Neuronal stem cell (in vitro differentiated cells): ENCODE measurements at regions not wholly inside any gene's neighbourhood (a gene's known extent, or its start where the extent isn't known, plus 50 kb on each side); places are given as distances from the start of the nearest gene placed in this dataset.
"Not testable (repeated sequence)": the region's sequence is repeated elsewhere in the genome, so short reads cannot be mapped to it uniquely, and the experiment has no call there.

ENCODE experiments used
- DNase-seq: peaks from one replicate; pipeline ENCODE4 v3.0.0-alpha.2; 2013; ENCODE audit warnings: low spot score
- H2AFZ ChIP-seq: one replicate; pipeline ENCODE4 v1.6.1; 2013; ENCODE audit warnings: mild to moderate bottlenecking, low read length, inconsistent platforms
- H2AK5ac ChIP-seq: 2 replicates; pipeline ENCODE4 v1.6.1; 2013; ENCODE audit warnings: low read depth, mild to moderate bottlenecking, inconsistent platforms, low read length, moderate library complexity, mixed read lengths
- H2BK120ac ChIP-seq: 2 replicates; pipeline ENCODE4 v1.6.1; 2013; ENCODE audit warnings: low read depth, mild to moderate bottlenecking, inconsistent platforms, low read length, moderate library complexity, mixed read lengths
- H2BK12ac ChIP-seq: one replicate; pipeline ENCODE4 v1.6.1; 2013; ENCODE audit warnings: low read length, inconsistent platforms
- H2BK15ac ChIP-seq: 2 replicates; pipeline ENCODE4 v1.6.1; 2013; ENCODE audit warnings: mild to moderate bottlenecking, low read length, inconsistent platforms, mixed read lengths
- H2BK5ac ChIP-seq: one replicate; pipeline ENCODE4 v1.6.1; 2013; ENCODE audit warnings: inconsistent platforms, mild to moderate bottlenecking, low read length, moderate library complexity
- H3K14ac ChIP-seq: one replicate; pipeline ENCODE4 v1.6.1; 2013; ENCODE audit warnings: low read length, inconsistent platforms
- H3K18ac ChIP-seq: 2 replicates; pipeline ENCODE4 v1.6.1; 2013; ENCODE audit warnings: low read length, inconsistent platforms
- H3K23ac ChIP-seq: 2 replicates; pipeline ENCODE4 v1.6.1; 2013; ENCODE audit warnings: low read depth, mild to moderate bottlenecking, mixed read lengths, low read length, inconsistent platforms; ENCODE audit not compliant: poor library complexity
- H3K27ac ChIP-seq: replicated peaks from 3 replicates; pipeline ENCODE4 v1.5.1; 2013; ENCODE audit warnings: low read length, inconsistent platforms
- H3K27me3 ChIP-seq, 3 experiments: 2 replicates each; pipeline ENCODE4 v1.6.1; 2013; ENCODE audit warnings: low read length in 3 of 3, mild to moderate bottlenecking in 2 of 3, inconsistent platforms in 1 of 3, low read depth in 1 of 3, mixed read lengths in 1 of 3, moderate library complexity in 1 of 3; ENCODE audit not compliant: control insufficient read depth in 3 of 3, insufficient read depth in 3 of 3
- H3K36me3 ChIP-seq, 2 donors: replicated peaks in 1 of 2; 2 replicates each; pipeline ENCODE4 v1.6.1; 2013; ENCODE audit warnings: low read length in 2 of 2; ENCODE audit not compliant: control insufficient read depth in 2 of 2, insufficient read depth in 2 of 2
- H3K4ac ChIP-seq: 2 replicates; pipeline ENCODE4 v1.6.1; 2013; ENCODE audit warnings: inconsistent platforms, mild to moderate bottlenecking, low read length, moderate library complexity
- H3K4me1 ChIP-seq, 2 donors: 1 replicate in 1 of 2; 2 replicates in 1 of 2; pipeline ENCODE4 v1.6.1; 2013; ENCODE audit warnings: low read length in 2 of 2, low read depth in 1 of 2; ENCODE audit not compliant: control insufficient read depth in 2 of 2, insufficient read depth in 1 of 2
- H3K4me2 ChIP-seq: one replicate; pipeline ENCODE4 v1.6.1; 2013; ENCODE audit warnings: mild to moderate bottlenecking, low read length, inconsistent platforms; ENCODE audit not compliant: insufficient read depth, poor library complexity, severe bottlenecking
- H3K4me3 ChIP-seq, 2 donors: 2 replicates each; pipeline ENCODE4 v1.5.1; 2013; ENCODE audit warnings: low read length in 2 of 2, mild to moderate bottlenecking in 2 of 2, inconsistent platforms in 1 of 2, moderate library complexity in 1 of 2
- H3K79me1 ChIP-seq: one replicate; pipeline ENCODE4 v1.6.1; 2013; ENCODE audit warnings: low read depth, mild to moderate bottlenecking, inconsistent platforms, low read length, moderate library complexity
- H3K9ac ChIP-seq: one replicate; pipeline ENCODE4 v1.6.1; 2013; ENCODE audit warnings: mild to moderate bottlenecking, low read depth, low read length, inconsistent platforms; ENCODE audit not compliant: poor library complexity
- H3K9me3 ChIP-seq, 2 donors: replicated peaks in 1 of 2; 2 replicates each; pipeline versions ENCODE3 to v1.6.1; 2013; ENCODE audit warnings: low read length in 2 of 2, mild to moderate bottlenecking in 2 of 2, inconsistent platforms in 1 of 2, low read depth in 1 of 2, mixed read lengths in 1 of 2, moderate library complexity in 1 of 2; ENCODE audit not compliant: control insufficient read depth in 2 of 2, insufficient read depth in 1 of 2
- H4K8ac ChIP-seq: one replicate; pipeline ENCODE4 v1.6.1; 2013; ENCODE audit warnings: low read depth, mild to moderate bottlenecking, inconsistent platforms, low read length, moderate library complexity
- H4K91ac ChIP-seq: one replicate; pipeline ENCODE4 v1.6.1; 2013; ENCODE audit warnings: low read length, low read depth, mild to moderate bottlenecking, inconsistent platforms; ENCODE audit not compliant: poor library complexity
- WGBS, 2 donors: extraction: QIAGEN DNeasy Blood & Tissue Kit; methylation state at CpG; one replicate each; pipeline ENCODE4 v1.1.7; 2013; ENCODE audit warnings: missing lambda C conversion rate in 2 of 2, mixed read lengths in 1 of 2; ENCODE audit not compliant: insufficient read length in 2 of 2, insufficient replicate concordance in 1 of 2; ENCODE audit errors: extremely low coverage in 2 of 2; 5-methylcytosine and 5-hydroxymethylcytosine counted together

DNA sequence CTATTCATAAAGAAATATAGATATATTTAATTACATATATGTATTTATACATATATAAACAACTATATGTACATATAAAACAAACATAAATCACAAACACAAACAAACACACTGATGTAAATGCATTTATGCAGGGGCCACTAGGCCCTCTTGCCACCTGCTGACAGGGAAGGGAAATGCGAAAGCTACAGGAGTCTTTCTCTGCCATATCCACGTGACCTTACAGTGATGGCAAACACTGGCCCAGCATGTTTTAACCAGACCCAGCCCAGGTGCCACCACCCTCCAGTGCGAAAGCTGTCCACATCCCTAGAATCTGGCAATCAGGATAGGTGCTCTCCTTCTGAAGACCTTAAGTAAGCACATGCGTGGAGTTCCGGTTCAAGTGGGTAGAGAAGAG, 187.0 kb downstream of the ANKRD36B start:
- not testable (repeated sequence) for H3K27me3 ChIP-seq, H3K4me2 ChIP-seq, H3K79me1 ChIP-seq, H3K4me3 ChIP-seq, H3K23ac ChIP-seq, H3K18ac ChIP-seq, DNase-seq, H4K8ac ChIP-seq, H2BK5ac ChIP-seq, H3K9me3 ChIP-seq, H3K14ac ChIP-seq, H2BK12ac ChIP-seq, H3K36me3 ChIP-seq, H3K4ac ChIP-seq, H2BK120ac ChIP-seq, H3K27ac ChIP-seq, H2BK15ac ChIP-seq, H3K4me1 ChIP-seq, H2AK5ac ChIP-seq, H2AFZ ChIP-seq, H4K91ac ChIP-seq, H3K9ac ChIP-seq
- WGBS, 2 donors, result no CpG with 5 or more reads among the region's 5 CpGs

DNA sequence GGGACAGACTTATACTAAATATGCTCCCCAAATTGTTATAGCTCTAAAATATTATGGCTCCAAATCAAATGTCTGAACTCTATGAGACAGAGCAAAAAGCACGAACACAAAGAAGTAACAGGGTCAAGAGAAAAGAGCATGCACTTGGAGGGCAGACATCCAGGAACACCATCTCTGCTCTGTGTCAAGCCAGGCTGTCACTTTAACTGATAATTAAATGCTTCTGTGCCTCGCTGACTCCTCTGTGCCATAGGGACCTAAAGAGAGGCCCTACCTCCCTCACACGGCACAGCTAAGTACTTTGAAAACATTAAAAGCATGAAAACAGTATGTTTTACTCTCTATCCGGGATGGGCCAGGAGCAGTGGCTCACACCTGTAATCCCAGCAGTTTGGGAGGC, 194.0 kb downstream of the ANKRD36B start:
- not testable (repeated sequence) for H3K4me2 ChIP-seq, H3K27ac ChIP-seq, H3K36me3 ChIP-seq, H2AK5ac ChIP-seq, H3K23ac ChIP-seq, H2BK12ac ChIP-seq, H3K4me3 ChIP-seq, H3K79me1 ChIP-seq, H3K9ac ChIP-seq, H4K8ac ChIP-seq, H3K18ac ChIP-seq, H2AFZ ChIP-seq, H3K9me3 ChIP-seq, H3K14ac ChIP-seq, H2BK15ac ChIP-seq, H4K91ac ChIP-seq, DNase-seq, H3K4me1 ChIP-seq, H2BK5ac ChIP-seq, H2BK120ac ChIP-seq, H3K4ac ChIP-seq, H3K27me3 ChIP-seq
- no CpG with 5 or more reads among the region's 4 CpGs for WGBS, 2 donors

GRCh38 chr2:97385803-97386202, 203.9 kb downstream of the ANKRD36B start:
- H2BK120ac ChIP-seq, H3K4me3 ChIP-seq, DNase-seq, H2AK5ac ChIP-seq, H3K27ac ChIP-seq, H3K79me1 ChIP-seq, H2BK5ac ChIP-seq, H3K14ac ChIP-seq, H3K9ac ChIP-seq, H3K4me1 ChIP-seq, H2BK15ac ChIP-seq, H3K4me2 ChIP-seq, H3K36me3 ChIP-seq, H3K23ac ChIP-seq, H4K8ac ChIP-seq, H3K18ac ChIP-seq, H3K27me3 ChIP-seq, H2BK12ac ChIP-seq, H2AFZ ChIP-seq, H3K9me3 ChIP-seq, H3K4ac ChIP-seq, H4K91ac ChIP-seq: not testable (repeated sequence)
- WGBS, 2 donors, result no CpG with 5 or more reads among the region's 4 CpGs

GRCh38 chr2:97375913-97376312, 213.8 kb downstream of the ANKRD36B start:
- H2AFZ ChIP-seq, H3K9ac ChIP-seq, H4K8ac ChIP-seq, H2BK15ac ChIP-seq, H3K36me3 ChIP-seq, DNase-seq, H3K27ac ChIP-seq, H3K14ac ChIP-seq, H2AK5ac ChIP-seq, H3K27me3 ChIP-seq, H4K91ac ChIP-seq, H3K18ac ChIP-seq, H2BK12ac ChIP-seq, H3K4me3 ChIP-seq, H3K79me1 ChIP-seq, H3K23ac ChIP-seq, H3K9me3 ChIP-seq, H3K4me1 ChIP-seq, H3K4me2 ChIP-seq, H3K4ac ChIP-seq, H2BK120ac ChIP-seq, H2BK5ac ChIP-seq: not testable (repeated sequence)
- WGBS, 2 donors, result no CpG with 5 or more reads among the region's 4 CpGs
